Epithelial cell of proximal tubule (primary cell): ENCODE measurements at regions not wholly inside any gene's neighbourhood (a gene's known extent, or its start where the extent isn't known, plus 50 kb on each side); places are given as distances from the start of the nearest gene placed in this dataset.

Source experiments
- DNase-seq: peaks from one replicate; pipeline ENCODE4 v3.0.0-alpha.2; 2011; ENCODE audit warnings: low read depth
- H3K4me3 ChIP-seq: 2 replicates; pipeline ENCODE4 v1.5.1; 2011; ENCODE audit warnings: low read depth, mild to moderate bottlenecking, low read length
- CTCF ChIP-seq: conservative IDR thresholded peaks from 2 replicates; pipeline ENCODE4 v1.5.1; 2012; ENCODE audit warnings: low read depth, mild to moderate bottlenecking, low read length

- no peak overlapping the region for H3K4me3 ChIP-seq
- DNase-seq: no peak
- no peak for TF ChIP-seq CTCF
Measured at GRCh38 chr22:27467711-27468110, 333.8 kb downstream of the MN1 start.

- no peak overlapping the region for H3K4me3 ChIP-seq
- no peak for TF ChIP-seq CTCF
- DNase-seq: no peak
Measured at GRCh38 chr22:27468712-27469111, 332.8 kb downstream of the MN1 start.

GRCh38 chr22:27470169-27470772 is 331.3 kb downstream of the MN1 start:
- H3K4me3 ChIP-seq: no peak overlapping the region
- TF ChIP-seq CTCF: no peak
- no peak for DNase-seq

GRCh38 chr22:27472975-27473374 is 328.6 kb downstream of the MN1 start:
- DNase-seq: no peak
- no peak overlapping the region for H3K4me3 ChIP-seq
- no peak for TF ChIP-seq CTCF

GRCh38 chr22:27473533-27473932 is 328.0 kb downstream of the MN1 start:
- no peak overlapping the region for H3K4me3 ChIP-seq
- TF ChIP-seq CTCF: no peak
- no peak for DNase-seq

- TF ChIP-seq CTCF: no peak
- no peak overlapping the region for H3K4me3 ChIP-seq
- no peak for DNase-seq
Measured at GRCh38 chr22:27474112-27474571, 327.4 kb downstream of the MN1 start.
